CD4-positive, alpha-beta T cell treated with Interleukin-6 for 4 hours (primary cell): ENCODE measurements at regions not wholly inside any gene's neighbourhood (a gene's known extent, or its start where the extent isn't known, plus 50 kb on each side); places are given as distances from the start of the nearest gene placed in this dataset.
"Not testable (repeated sequence)": the region's sequence is repeated elsewhere in the genome, so short reads cannot be mapped to it uniquely, and the experiment has no call there.

Source experiments
- DNase-seq: peaks from one replicate; pipeline ENCODE4 v3.0.0-alpha.2; 2020; ENCODE audit warnings: mixed read lengths

GRCh38 chr6:26235302-26235670, 129.7 kb upstream of the BTN3A2 start:
- no peak for DNase-seq

- DNase-seq, result not testable (repeated sequence)
Measured at GRCh38 chr6:26239415-26239814, 125.6 kb upstream of the BTN3A2 start.

GRCh38 chr6:26240157-26241032, 124.6 kb upstream of the BTN3A2 start:
- DNase-seq, result peak; percentile 77

- peak; percentile 70 for DNase-seq
Measured at GRCh38 chr6:26241033-26241895, 123.7 kb upstream of the BTN3A2 start.

GRCh38 chr6:26243132-26243531, 121.9 kb upstream of the BTN3A2 start:
- no peak for DNase-seq

- DNase-seq, result no peak
Measured at GRCh38 chr6:26243752-26244151, 121.2 kb upstream of the BTN3A2 start.

- no peak for DNase-seq
Measured at GRCh38 chr6:26246058-26246457, 118.9 kb upstream of the BTN3A2 start.

- DNase-seq, result no peak
Measured at GRCh38 chr6:26246553-26246952, 118.4 kb upstream of the BTN3A2 start.

GRCh38 chr6:26249707-26249956, 115.4 kb upstream of the BTN3A2 start:
- no peak for DNase-seq

DNA sequence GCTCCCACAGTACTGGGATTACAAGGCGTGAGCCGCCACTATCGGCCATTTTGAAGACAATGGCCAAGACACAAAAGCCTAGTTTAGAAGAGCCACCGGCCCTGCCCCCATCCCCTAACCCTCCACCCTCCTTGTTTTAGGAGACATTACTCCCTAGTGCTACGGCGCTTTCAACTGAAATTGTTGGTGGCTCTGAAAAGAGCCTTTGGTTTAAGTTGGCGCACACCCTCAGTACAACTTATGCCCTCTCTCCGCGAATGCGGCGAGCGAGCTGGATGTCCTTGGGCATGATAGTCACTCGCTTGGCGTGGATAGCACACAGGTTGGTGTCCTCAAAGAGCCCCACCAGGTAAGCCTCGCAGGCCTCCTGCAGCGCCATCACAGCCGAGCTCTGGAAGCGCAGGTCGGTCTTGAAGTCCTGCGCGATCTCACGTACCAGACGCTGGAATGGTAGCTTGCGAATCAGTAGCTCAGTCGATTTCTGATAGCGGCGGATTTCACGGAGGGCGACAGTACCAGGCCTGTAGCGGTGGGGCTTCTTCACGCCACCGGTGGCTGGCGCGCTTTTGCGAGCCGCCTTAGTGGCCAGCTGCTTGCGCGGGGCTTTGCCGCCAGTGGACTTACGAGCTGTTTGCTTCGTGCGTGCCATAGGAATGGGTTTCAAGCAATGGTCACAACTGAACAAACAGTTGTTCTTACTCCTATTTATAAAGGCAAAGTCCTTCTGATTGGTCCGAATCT, 114.9 kb upstream of the BTN3A2 start:
- DNase-seq, result peak; percentile 82

DNA sequence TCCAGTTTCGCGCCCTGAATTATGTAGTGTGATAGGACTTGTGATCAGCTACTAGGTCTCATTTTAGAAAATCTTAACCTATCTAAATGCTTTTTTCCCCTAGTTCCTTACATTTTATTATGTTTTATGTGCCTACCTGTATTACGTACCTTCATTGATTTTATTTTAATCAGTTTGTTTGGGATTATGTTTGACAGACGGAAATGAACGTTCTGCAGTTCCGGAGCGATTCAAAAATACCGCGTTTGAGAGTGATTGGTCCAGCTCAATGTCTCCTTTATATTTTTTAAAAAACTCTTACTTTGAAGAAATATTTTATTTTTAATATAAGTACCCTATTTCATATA, 114.3 kb upstream of the BTN3A2 start:
- peak; percentile 60 for DNase-seq

GRCh38 chr6:26251354-26252076, 113.5 kb upstream of the BTN3A2 start:
- DNase-seq, result peak; percentile 62

GRCh38 chr6:26252077-26252472, 112.9 kb upstream of the BTN3A2 start:
- DNase-seq, result no peak

GRCh38 chr6:26254724-26255123, 110.3 kb upstream of the BTN3A2 start:
- DNase-seq, result no peak

DNA sequence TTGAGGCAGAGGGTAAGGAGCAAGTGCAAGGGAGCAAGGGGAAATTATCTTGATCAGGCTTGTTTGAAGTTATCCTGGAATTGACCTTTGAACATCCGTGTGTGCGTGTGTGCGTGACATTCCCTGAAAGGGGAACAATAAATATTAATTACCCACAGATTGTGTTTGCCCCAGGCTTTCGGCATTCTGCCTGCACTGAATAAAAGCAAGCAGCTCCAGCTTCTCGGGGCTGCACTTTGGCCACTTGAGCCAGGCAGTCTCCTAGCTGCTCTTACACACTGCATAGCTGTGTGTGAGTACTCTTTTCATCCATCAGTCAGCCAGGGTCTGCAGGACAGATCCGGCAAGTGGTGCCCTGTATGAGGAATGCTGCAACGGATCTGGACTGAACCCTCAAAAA, 107.7 kb upstream of the BTN3A2 start:
- DNase-seq, result no peak

- no peak for DNase-seq
Measured at GRCh38 chr6:26258212-26258977, 106.6 kb upstream of the BTN3A2 start.

DNA sequence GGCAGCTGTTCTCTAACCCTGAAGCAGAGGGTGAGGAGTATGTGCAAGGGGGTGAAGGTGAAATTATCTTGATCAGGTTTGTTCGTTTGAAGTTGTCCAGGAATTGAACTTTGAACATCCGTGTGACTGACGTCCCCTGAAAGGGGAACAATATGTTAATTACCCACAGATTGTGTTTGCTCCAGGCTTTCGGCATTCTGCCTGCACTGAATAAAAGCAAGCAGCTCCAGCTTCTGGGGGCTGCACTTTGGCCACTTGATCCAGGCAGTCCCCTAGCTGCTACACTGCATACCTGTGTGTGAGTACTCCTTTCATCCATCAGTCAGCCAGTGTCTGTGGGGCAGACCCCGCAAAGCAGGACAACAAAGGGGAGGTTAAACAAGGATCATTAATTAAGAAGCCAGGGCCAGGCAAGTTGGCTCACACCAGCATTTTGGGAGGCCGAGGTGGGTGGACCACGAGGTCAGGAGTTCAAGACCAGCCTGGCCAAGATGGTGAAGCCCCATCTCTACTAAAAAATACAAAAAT, 104.8 kb upstream of the BTN3A2 start:
- no peak for DNase-seq

- DNase-seq, result no peak
Measured at GRCh38 chr6:26260725-26261490, 104.1 kb upstream of the BTN3A2 start.

GRCh38 chr6:26264547-26264946, 100.5 kb upstream of the BTN3A2 start:
- no peak for DNase-seq

GRCh38 chr6:26267083-26267589, 97.9 kb upstream of the BTN3A2 start:
- DNase-seq, result no peak
